HFFc6 (cell line): ENCODE measurements at regions not wholly inside any gene's neighbourhood (a gene's known extent, or its start where the extent isn't known, plus 50 kb on each side); places are given as distances from the start of the nearest gene placed in this dataset.

Experiments used
- DNase-seq: peaks from one replicate; pipeline ENCODE4 v3.0.0-alpha.2; 2018
- H3K27ac Mint-ChIP-seq: 2 replicates; pipeline ENCODE4 v1.8.0; 2020; ENCODE audit warnings: mild to moderate bottlenecking, mixed read lengths
- H3K27me3 Mint-ChIP-seq: 2 replicates; pipeline ENCODE4 v1.8.0; 2021; ENCODE audit warnings: mild to moderate bottlenecking, moderate library complexity, mixed read lengths; ENCODE audit not compliant: insufficient read depth
- H3K36me3 Mint-ChIP-seq: 2 replicates; pipeline ENCODE4 v1.8.0; 2021; ENCODE audit warnings: low read depth, mixed read lengths
- H3K4me1 Mint-ChIP-seq: 2 replicates; pipeline ENCODE4 v1.8.0; 2020; ENCODE audit warnings: low read depth, mixed read lengths
- H3K4me3 Mint-ChIP-seq: 2 replicates; pipeline ENCODE4 v1.8.0; 2020; ENCODE audit warnings: mild to moderate bottlenecking, moderate library complexity, mixed read lengths
- H3K9me3 Mint-ChIP-seq: 2 replicates; pipeline ENCODE4 v1.8.0; 2020; ENCODE audit warnings: mild to moderate bottlenecking, mixed read lengths
- CTCF ChIP-seq: fragments of 200-600 bp; sonication (generic); IDR thresholded peaks from 2 replicates; pipeline ENCODE4 v1.5.0; 2021; ENCODE audit warnings: antibody characterized with exemption, mild to moderate bottlenecking

- Mint-ChIP-seq H3K36me3 (no peaks in the 10 kb centered on the region; the same call in 1 of the 2 replicates), H3K9me3 (peaks cover 26% of the 10 kb centered on the region), H3K27me3 (no peaks in the 10 kb centered on the region), H3K4me1 (no peaks in the 10 kb centered on the region), H3K4me3 (no peak overlapping the region), H3K27ac (no peak overlapping the region)
- no peak for TF ChIP-seq CTCF
- DNase-seq, result no peak
These were observed 288.8 kb downstream of the HS3ST1 start for GRCh38 chr4:11139871-11140270.

GRCh38 chr4:11138964-11139363, 289.7 kb downstream of the HS3ST1 start:
- no peak for TF ChIP-seq CTCF
- Mint-ChIP-seq H3K4me1 (no peaks in the 10 kb centered on the region), H3K36me3 (no peaks in the 10 kb centered on the region; the same call in 1 of the 2 replicates), H3K27ac (no peak overlapping the region), H3K9me3 (peaks cover 26% of the 10 kb centered on the region), H3K4me3 (no peak overlapping the region), H3K27me3 (no peaks in the 10 kb centered on the region)
- DNase-seq, result no peak

GRCh38 chr4:11134705-11135104, 294.0 kb downstream of the HS3ST1 start:
- Mint-ChIP-seq H3K27me3 (no peaks in the 10 kb centered on the region), H3K36me3 (no peaks in the 10 kb centered on the region; the same call in 1 of the 2 replicates), H3K27ac (no peak overlapping the region), H3K9me3 (peaks cover 47% of the 10 kb centered on the region), H3K4me3 (no peak overlapping the region), H3K4me1 (no peaks in the 10 kb centered on the region)
- DNase-seq, result no peak
- no peak for TF ChIP-seq CTCF

- H3K27ac Mint-ChIP-seq, result no peak overlapping the region
- no peaks in the 10 kb centered on the region for H3K4me1 Mint-ChIP-seq
- no peaks in the 10 kb centered on the region for H3K27me3 Mint-ChIP-seq
- H3K4me3 Mint-ChIP-seq, result no peak overlapping the region
- peaks cover 47% of the 10 kb centered on the region for H3K9me3 Mint-ChIP-seq
- H3K36me3 Mint-ChIP-seq, result no peaks in the 10 kb centered on the region
- no peak for DNase-seq
- no peak for TF ChIP-seq CTCF
These were observed 294.8 kb downstream of the HS3ST1 start for GRCh38 chr4:11133868-11134267.

- Mint-ChIP-seq H3K9me3 (peaks cover 48% of the 10 kb centered on the region), H3K4me3 (no peak overlapping the region), H3K4me1 (no peaks in the 10 kb centered on the region), H3K27ac (no peak overlapping the region), H3K36me3 (no peaks in the 10 kb centered on the region), H3K27me3 (no peaks in the 10 kb centered on the region)
- no peak for TF ChIP-seq CTCF
- no peak for DNase-seq
These were observed 296.2 kb downstream of the HS3ST1 start for GRCh38 chr4:11132478-11132877.

- H3K36me3 Mint-ChIP-seq, result 0 out of 2 replicates have a peak, but pooled peaks cover 2% of the 10 kb centered on the region
- H3K4me3 Mint-ChIP-seq, result no peak overlapping the region
- peaks cover 54% of the 10 kb centered on the region for H3K9me3 Mint-ChIP-seq
- no peak for TF ChIP-seq CTCF
- no peaks in the 10 kb centered on the region; the same call in 1 of the 2 replicates for H3K27me3 Mint-ChIP-seq
- DNase-seq, result no peak
- H3K4me1 Mint-ChIP-seq, result no peaks in the 10 kb centered on the region
- no peak overlapping the region for H3K27ac Mint-ChIP-seq
These were observed 297.2 kb downstream of the HS3ST1 start for GRCh38 chr4:11131491-11131890.
